Omental fat pad (tissue), 3 donors: ENCODE measurements at regions not wholly inside any gene's neighbourhood (a gene's known extent, or its start where the extent isn't known, plus 50 kb on each side); places are given as distances from the start of the nearest gene placed in this dataset.

ENCODE experiments used
- ATAC-seq: fragments of 150-250 bp; one replicate; pipeline ENCODE4 v1.9.1; 2016; ENCODE audit warnings: mild to moderate bottlenecking, moderate library complexity; ENCODE audit not compliant: low FRiP score
- DNase-seq: peaks from one replicate; pipeline ENCODE4 v3.0.0-alpha.2; 2019; ENCODE audit warnings: low spot score
- CTCF ChIP-seq, 3 donors: fragments of 450-650 bp; IDR thresholded peaks; one replicate each; pipeline ENCODE4 v1.5.1; 2016 to 2017; ENCODE audit warnings: antibody characterized with exemption in 3 of 3, mild to moderate bottlenecking in 3 of 3, moderate library complexity in 2 of 3

DNA sequence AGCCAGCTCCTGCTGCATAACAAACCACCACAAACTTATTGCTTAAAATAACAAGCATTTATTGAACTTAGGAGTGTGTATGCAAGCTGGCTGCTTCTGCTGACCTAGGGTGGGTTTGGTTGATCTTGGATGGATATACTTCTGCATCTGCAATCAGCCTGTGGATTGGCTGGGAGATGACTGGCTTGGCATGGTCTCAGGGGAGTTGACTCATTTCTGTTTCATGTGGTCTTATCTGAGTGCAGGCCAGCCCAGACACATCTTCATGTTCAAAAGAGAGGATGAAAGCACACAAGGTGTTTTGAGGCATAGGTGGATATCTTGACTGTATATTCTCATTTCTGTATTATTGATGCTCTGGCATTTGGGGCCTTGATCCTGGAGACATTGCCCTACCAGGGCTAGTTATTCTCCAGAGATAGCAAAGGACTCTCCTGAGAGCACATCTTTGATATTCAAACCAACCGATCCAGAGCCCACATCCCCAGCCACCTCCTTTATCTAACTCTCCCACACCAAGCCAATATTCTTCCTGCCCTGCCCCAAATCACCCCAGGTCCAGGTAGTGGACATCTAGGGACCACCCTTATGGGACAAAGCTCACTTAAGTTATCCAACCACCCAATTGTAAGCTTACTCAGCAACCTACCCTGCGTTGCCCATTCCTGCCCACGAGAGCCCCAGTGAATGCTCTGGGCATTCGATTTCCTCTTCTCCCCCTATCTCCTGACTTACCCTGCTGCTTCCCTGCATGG lies 350.8 kb downstream of the PTPRU start:
- no peak for DNase-seq
- no peak for TF ChIP-seq CTCF (IDR thresholded peaks at IDR 0.05)
- no peak for ATAC-seq

DNA sequence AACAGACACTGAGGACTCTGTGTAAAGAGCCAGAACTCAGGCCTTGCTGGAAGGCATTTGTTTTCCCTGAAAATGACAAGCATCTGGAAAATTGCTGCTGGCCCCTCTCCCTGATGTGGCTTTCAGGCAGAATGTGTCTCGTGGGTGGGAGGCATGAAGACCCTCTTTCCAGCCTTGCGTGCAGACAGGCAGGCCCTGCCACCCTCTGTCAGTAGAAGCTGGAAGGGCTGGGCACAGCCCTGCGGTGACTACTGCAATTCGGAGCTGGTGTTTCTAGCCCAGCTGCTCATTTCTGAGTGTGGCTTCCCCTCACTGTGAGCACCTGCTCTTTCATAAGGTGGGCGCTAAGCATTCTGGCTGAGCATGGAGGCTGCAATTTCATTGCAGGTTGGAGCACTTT lies 349.9 kb downstream of the PTPRU start:
- ATAC-seq = no peak
- no peak for DNase-seq
- TF ChIP-seq CTCF (IDR thresholded peaks at IDR 0.05) = no peak

GRCh38 chr1:29585656-29586055 lies 349.3 kb downstream of the PTPRU start:
- DNase-seq = no peak
- no peak for ATAC-seq
- TF ChIP-seq CTCF (IDR thresholded peaks at IDR 0.05) = no peak

DNA sequence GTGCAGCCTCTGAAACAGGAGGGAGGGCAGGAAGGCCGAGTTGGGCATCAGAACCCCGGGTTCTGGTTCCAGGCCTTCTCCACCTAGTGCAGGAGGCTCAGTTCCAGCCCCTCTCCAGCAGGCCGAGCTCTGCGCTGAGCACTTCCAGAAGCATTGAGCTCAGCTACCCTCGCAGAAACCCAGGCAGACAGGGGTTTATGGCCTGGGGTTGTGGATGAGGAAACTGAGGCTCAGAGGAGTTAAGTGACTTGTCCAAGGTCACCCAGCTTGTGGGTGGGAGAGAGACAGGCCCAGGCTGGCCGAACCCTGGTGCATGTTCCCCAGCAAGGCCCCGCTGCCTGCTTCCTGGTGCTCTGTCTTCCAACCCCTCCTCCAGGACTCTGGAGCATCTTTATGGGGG lies 348.9 kb downstream of the PTPRU start:
- TF ChIP-seq CTCF (IDR thresholded peaks at IDR 0.05) = no peak
- no peak for DNase-seq
- ATAC-seq = no peak

- no peak for TF ChIP-seq CTCF (IDR thresholded peaks at IDR 0.05)
- ATAC-seq = no peak
- no peak for DNase-seq
These were observed 348.5 kb downstream of the PTPRU start for GRCh38 chr1:29584776-29585175.

DNA sequence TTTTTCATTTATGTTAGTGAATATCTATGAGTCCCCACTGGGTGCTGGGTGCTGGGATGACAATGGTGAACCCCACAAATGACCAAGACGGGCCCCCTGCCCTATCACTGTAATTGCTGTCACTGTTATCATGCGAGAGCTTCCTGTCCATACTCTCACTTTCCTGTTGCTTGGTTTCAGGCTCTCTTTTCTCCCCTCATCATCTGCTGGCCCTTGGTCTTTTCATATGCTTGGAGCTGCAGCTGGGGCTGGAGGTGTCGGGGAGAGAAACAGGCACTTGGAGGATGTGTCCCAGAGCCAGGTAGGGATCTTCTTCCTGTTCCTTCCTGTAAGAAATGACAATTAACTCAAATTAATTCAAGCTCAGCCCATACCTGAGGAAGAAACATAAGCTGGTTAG lies 348.0 kb downstream of the PTPRU start:
- no peak for ATAC-seq
- no peak for DNase-seq
- no peak for TF ChIP-seq CTCF (IDR thresholded peaks at IDR 0.05)

DNA sequence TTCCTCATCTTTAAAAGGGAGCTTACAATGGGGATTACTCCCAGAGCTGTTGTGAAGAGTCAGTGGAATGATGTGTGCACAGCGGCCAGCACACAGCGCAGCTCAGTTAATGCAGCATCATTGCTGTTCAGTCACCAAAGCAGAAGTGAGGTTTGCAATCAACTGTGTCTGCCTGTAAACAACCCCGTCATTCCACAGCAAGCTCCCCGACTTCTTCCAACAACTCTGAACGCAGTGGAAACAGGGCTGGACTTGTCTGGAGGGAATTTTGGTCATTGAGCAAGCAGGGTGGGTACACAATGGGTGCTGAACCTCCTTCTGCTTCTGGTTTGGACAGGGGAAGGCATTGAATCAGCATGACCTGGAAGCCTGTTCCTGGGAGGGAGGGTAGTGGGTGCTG lies 347.4 kb downstream of the PTPRU start:
- ATAC-seq = no peak
- no peak for DNase-seq
- TF ChIP-seq CTCF (IDR thresholded peaks at IDR 0.05) = no peak
